Neuronal stem cell (in vitro differentiated cells): ENCODE measurements at regions not wholly inside any gene's neighbourhood (a gene's known extent, or its start where the extent isn't known, plus 50 kb on each side); places are given as distances from the start of the nearest gene placed in this dataset.

Experiments
- DNase-seq: peaks from one replicate; pipeline ENCODE4 v3.0.0-alpha.2; 2013; ENCODE audit warnings: low spot score
- H2AFZ ChIP-seq: one replicate; pipeline ENCODE4 v1.6.1; 2013; ENCODE audit warnings: mild to moderate bottlenecking, low read length, inconsistent platforms
- H2AK5ac ChIP-seq: 2 replicates; pipeline ENCODE4 v1.6.1; 2013; ENCODE audit warnings: low read depth, mild to moderate bottlenecking, inconsistent platforms, low read length, moderate library complexity, mixed read lengths
- H2BK120ac ChIP-seq: 2 replicates; pipeline ENCODE4 v1.6.1; 2013; ENCODE audit warnings: low read depth, mild to moderate bottlenecking, inconsistent platforms, low read length, moderate library complexity, mixed read lengths
- H2BK12ac ChIP-seq: one replicate; pipeline ENCODE4 v1.6.1; 2013; ENCODE audit warnings: low read length, inconsistent platforms
- H2BK15ac ChIP-seq: 2 replicates; pipeline ENCODE4 v1.6.1; 2013; ENCODE audit warnings: mild to moderate bottlenecking, low read length, inconsistent platforms, mixed read lengths
- H2BK5ac ChIP-seq: one replicate; pipeline ENCODE4 v1.6.1; 2013; ENCODE audit warnings: inconsistent platforms, mild to moderate bottlenecking, low read length, moderate library complexity
- H3K14ac ChIP-seq: one replicate; pipeline ENCODE4 v1.6.1; 2013; ENCODE audit warnings: low read length, inconsistent platforms
- H3K18ac ChIP-seq: 2 replicates; pipeline ENCODE4 v1.6.1; 2013; ENCODE audit warnings: low read length, inconsistent platforms
- H3K23ac ChIP-seq: 2 replicates; pipeline ENCODE4 v1.6.1; 2013; ENCODE audit warnings: low read depth, mild to moderate bottlenecking, mixed read lengths, low read length, inconsistent platforms; ENCODE audit not compliant: poor library complexity
- H3K27ac ChIP-seq: replicated peaks from 3 replicates; pipeline ENCODE4 v1.5.1; 2013; ENCODE audit warnings: low read length, inconsistent platforms
- H3K27me3 ChIP-seq, 3 experiments: 2 replicates each; pipeline ENCODE4 v1.6.1; 2013; ENCODE audit warnings: low read length in 3 of 3, mild to moderate bottlenecking in 2 of 3, inconsistent platforms in 1 of 3, low read depth in 1 of 3, mixed read lengths in 1 of 3, moderate library complexity in 1 of 3; ENCODE audit not compliant: control insufficient read depth in 3 of 3, insufficient read depth in 3 of 3
- H3K36me3 ChIP-seq, 2 donors: replicated peaks in 1 of 2; 2 replicates each; pipeline ENCODE4 v1.6.1; 2013; ENCODE audit warnings: low read length in 2 of 2; ENCODE audit not compliant: control insufficient read depth in 2 of 2, insufficient read depth in 2 of 2
- H3K4ac ChIP-seq: 2 replicates; pipeline ENCODE4 v1.6.1; 2013; ENCODE audit warnings: inconsistent platforms, mild to moderate bottlenecking, low read length, moderate library complexity
- H3K4me1 ChIP-seq, 2 donors: 1 replicate in 1 of 2; 2 replicates in 1 of 2; pipeline ENCODE4 v1.6.1; 2013; ENCODE audit warnings: low read length in 2 of 2, low read depth in 1 of 2; ENCODE audit not compliant: control insufficient read depth in 2 of 2, insufficient read depth in 1 of 2
- H3K4me2 ChIP-seq: one replicate; pipeline ENCODE4 v1.6.1; 2013; ENCODE audit warnings: mild to moderate bottlenecking, low read length, inconsistent platforms; ENCODE audit not compliant: insufficient read depth, poor library complexity, severe bottlenecking
- H3K4me3 ChIP-seq, 2 donors: 2 replicates each; pipeline ENCODE4 v1.5.1; 2013; ENCODE audit warnings: low read length in 2 of 2, mild to moderate bottlenecking in 2 of 2, inconsistent platforms in 1 of 2, moderate library complexity in 1 of 2
- H3K79me1 ChIP-seq: one replicate; pipeline ENCODE4 v1.6.1; 2013; ENCODE audit warnings: low read depth, mild to moderate bottlenecking, inconsistent platforms, low read length, moderate library complexity
- H3K9ac ChIP-seq: one replicate; pipeline ENCODE4 v1.6.1; 2013; ENCODE audit warnings: mild to moderate bottlenecking, low read depth, low read length, inconsistent platforms; ENCODE audit not compliant: poor library complexity
- H3K9me3 ChIP-seq, 2 donors: replicated peaks in 1 of 2; 2 replicates each; pipeline versions ENCODE3 to v1.6.1; 2013; ENCODE audit warnings: low read length in 2 of 2, mild to moderate bottlenecking in 2 of 2, inconsistent platforms in 1 of 2, low read depth in 1 of 2, mixed read lengths in 1 of 2, moderate library complexity in 1 of 2; ENCODE audit not compliant: control insufficient read depth in 2 of 2, insufficient read depth in 1 of 2
- H4K8ac ChIP-seq: one replicate; pipeline ENCODE4 v1.6.1; 2013; ENCODE audit warnings: low read depth, mild to moderate bottlenecking, inconsistent platforms, low read length, moderate library complexity
- H4K91ac ChIP-seq: one replicate; pipeline ENCODE4 v1.6.1; 2013; ENCODE audit warnings: low read length, low read depth, mild to moderate bottlenecking, inconsistent platforms; ENCODE audit not compliant: poor library complexity
- WGBS, 2 donors: extraction: QIAGEN DNeasy Blood & Tissue Kit; methylation state at CpG; one replicate each; pipeline ENCODE4 v1.1.7; 2013; ENCODE audit warnings: missing lambda C conversion rate in 2 of 2, mixed read lengths in 1 of 2; ENCODE audit not compliant: insufficient read length in 2 of 2, insufficient replicate concordance in 1 of 2; ENCODE audit errors: extremely low coverage in 2 of 2; 5-methylcytosine and 5-hydroxymethylcytosine counted together

DNA sequence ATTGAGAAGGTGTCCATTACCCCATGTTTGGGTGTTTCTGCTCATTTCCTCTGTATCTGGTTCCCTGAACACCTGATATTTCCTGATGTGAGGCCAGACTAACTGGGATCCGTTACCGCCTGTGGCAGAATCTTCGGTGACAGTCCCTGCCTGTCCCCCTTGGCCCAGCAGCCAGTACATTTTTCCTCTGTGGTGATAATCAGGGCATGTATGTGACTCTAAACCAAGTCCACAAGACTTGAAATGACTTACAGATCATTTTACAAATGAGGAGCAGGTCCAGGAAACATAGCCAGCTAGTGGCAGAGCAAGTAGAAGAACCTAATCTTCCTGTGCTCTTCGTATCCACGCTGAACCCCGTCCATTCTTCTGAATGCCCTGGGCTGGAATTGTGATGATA, 143.5 kb upstream of the IPO9 start:
- Histone ChIP-seq H3K18ac (no peak overlapping the region), H3K27ac (no peak overlapping the region), H3K4ac (no peak overlapping the region), H3K36me3 (no peaks in the 10 kb centered on the region), H3K23ac (no peak overlapping the region), H2AK5ac (no peak overlapping the region), H2BK12ac (no peak overlapping the region), H3K9me3 (no peaks in the 10 kb centered on the region), H3K79me1 (no peaks in the 10 kb centered on the region), H4K91ac (no peak overlapping the region), H3K4me1 (peaks cover 11 to 15% of the 10 kb centered on the region in 2 donors), H3K9ac (no peak overlapping the region), H2BK15ac (no peak overlapping the region), H3K27me3 (no peaks in the 10 kb centered on the region), H3K14ac (no peak overlapping the region), H2BK120ac (no peak overlapping the region), H3K4me2 (no peak overlapping the region), H2BK5ac (no peak overlapping the region), H2AFZ (no peak overlapping the region), H3K4me3 (no peak overlapping the region), H4K8ac (no peak overlapping the region)
- no CpG with 5 or more reads among the region's 6 CpGs for WGBS, 2 donors
- no peak for DNase-seq

DNA sequence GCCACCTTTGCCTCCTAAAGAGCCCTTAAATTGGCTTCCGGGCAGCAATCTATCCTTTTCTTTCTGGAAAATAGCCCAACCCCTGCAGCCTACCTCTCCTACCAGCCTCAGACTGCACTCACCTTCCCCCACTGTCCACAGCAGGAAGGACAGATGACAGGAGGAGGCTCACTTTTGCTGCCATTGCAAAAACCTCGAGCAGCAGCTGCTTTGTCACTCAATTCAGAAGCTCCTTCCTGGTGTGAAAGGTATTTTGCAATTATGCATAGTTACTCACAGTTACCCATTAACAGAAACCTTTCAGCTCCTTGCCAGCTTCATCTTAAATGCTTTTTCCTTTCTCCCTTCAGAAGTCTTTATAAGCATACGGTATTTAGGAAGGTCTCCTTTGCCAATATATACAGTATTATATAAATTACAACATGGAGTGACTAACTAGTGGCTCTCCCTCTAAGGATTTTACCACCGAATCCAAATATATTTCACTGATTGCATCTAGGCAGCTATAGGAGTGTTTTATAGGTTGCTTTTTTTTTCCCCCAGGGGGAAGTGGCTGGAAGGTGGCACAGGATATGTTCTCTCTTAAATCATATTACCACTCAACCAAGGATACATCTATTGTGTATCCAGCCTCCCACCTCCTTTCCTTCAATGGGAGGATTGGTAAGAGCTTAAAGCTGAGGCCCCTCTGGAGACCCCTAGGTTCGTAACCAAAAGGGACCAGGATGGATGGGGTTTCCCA, 142.1 kb upstream of the IPO9 start:
- H4K91ac ChIP-seq: no peak overlapping the region
- H2BK15ac ChIP-seq: no peak overlapping the region
- no peak overlapping the region for H3K27ac ChIP-seq
- no peak overlapping the region for H3K9ac ChIP-seq
- no peak overlapping the region for H3K14ac ChIP-seq
- no peaks in the 10 kb centered on the region for H3K36me3 ChIP-seq
- no CpG with 5 or more reads among the region's 5 CpGs for WGBS, 2 donors
- no peak overlapping the region for H2BK12ac ChIP-seq
- no peak overlapping the region for H2AFZ ChIP-seq
- H3K4me1 ChIP-seq: peaks cover 11 to 12% of the 10 kb centered on the region in 2 donors
- H3K18ac ChIP-seq: no peak overlapping the region
- H4K8ac ChIP-seq: no peak overlapping the region
- H2AK5ac ChIP-seq: no peak overlapping the region
- H3K27me3 ChIP-seq: no peaks in the 10 kb centered on the region
- no peak overlapping the region for H2BK5ac ChIP-seq
- DNase-seq: no peak
- H3K4me3 ChIP-seq: no peak overlapping the region
- no peak overlapping the region for H3K4me2 ChIP-seq
- H3K9me3 ChIP-seq: no peaks in the 10 kb centered on the region
- no peak overlapping the region for H3K4ac ChIP-seq
- H3K23ac ChIP-seq: no peak overlapping the region
- H3K79me1 ChIP-seq: no peaks in the 10 kb centered on the region
- no peak overlapping the region for H2BK120ac ChIP-seq

DNA sequence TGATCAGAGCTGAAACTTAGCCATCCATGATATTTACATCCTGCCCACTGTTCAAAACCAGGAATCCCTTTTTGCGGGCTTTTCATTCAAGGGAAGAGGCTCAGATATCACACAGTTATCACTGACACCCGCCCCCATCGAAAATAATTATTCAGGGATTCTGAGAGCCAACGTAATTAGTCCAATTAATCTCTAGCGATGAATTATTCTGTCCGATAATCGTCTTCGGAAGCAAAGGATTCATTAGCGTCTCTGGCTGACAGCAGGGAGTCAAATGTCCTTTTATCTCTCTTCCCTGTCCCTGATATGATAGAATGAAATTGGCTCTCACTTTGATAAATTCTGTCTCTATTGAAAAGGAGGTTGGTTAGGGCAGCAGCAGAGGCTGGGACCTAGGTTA, 140.4 kb upstream of the IPO9 start:
- no peaks in the 10 kb centered on the region for H3K27me3 ChIP-seq
- H3K4ac ChIP-seq: no peak overlapping the region
- no peak overlapping the region for H2BK120ac ChIP-seq

DNA sequence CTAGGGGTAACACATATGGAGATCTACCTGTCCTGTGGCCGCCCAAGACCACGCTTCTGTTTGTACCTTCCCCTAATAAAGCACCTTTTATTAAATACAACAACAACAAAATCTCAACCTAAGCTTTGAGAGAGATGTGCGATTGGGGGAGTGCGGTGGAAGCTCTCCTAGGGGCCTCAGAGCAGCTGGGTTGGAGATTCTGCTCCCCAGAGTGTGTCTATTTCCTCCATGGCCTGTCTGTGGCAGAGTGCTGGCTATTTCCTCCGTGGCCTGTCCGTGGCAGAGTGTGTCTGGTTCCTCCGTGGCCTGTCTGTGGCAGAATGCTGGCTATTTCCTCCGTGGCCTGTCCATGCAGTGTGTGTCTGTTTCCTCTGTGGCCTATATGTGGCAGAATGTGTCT, 139.3 kb upstream of the IPO9 start:
- Histone ChIP-seq H2BK12ac (no peak overlapping the region), H3K27me3 (no peaks in the 10 kb centered on the region), H3K14ac (no peak overlapping the region), H3K23ac (no peak overlapping the region), H3K9ac (no peak overlapping the region), H4K8ac (no peak overlapping the region), H4K91ac (no peak overlapping the region), H3K36me3 (no peaks in the 10 kb centered on the region), H2BK120ac (no peak overlapping the region), H3K4me1 (peaks cover 28 to 32% of the 10 kb centered on the region in 2 donors), H2AK5ac (no peak overlapping the region), H3K9me3 (no peaks in the 10 kb centered on the region), H3K18ac (no peak overlapping the region), H3K79me1 (no peaks in the 10 kb centered on the region), H3K27ac (no peak overlapping the region), H2BK5ac (no peak overlapping the region), H3K4me3 (no peak overlapping the region), H3K4ac (no peak overlapping the region), H3K4me2 (no peak overlapping the region), H2AFZ (no peak overlapping the region), H2BK15ac (no peak overlapping the region)
- no CpG with 5 or more reads among the region's 8 CpGs for whole genome bisulfite sequencing, 2 donors
- DNase-seq: no peak

More for the DNA sequence above, 140.4 kb upstream of the IPO9 start:
- no peak overlapping the region for H3K4me2 ChIP-seq
- H3K36me3 ChIP-seq: no peaks in the 10 kb centered on the region
- H3K4me3 ChIP-seq: no peak overlapping the region
- no peak overlapping the region for H4K91ac ChIP-seq
- H3K14ac ChIP-seq: no peak overlapping the region
- H2AK5ac ChIP-seq: no peak overlapping the region
- WGBS, 2 donors: no CpG with 5 or more reads among the region's 9 CpGs
- H3K18ac ChIP-seq: no peak overlapping the region
- no peak overlapping the region for H2AFZ ChIP-seq
- H3K79me1 ChIP-seq: no peaks in the 10 kb centered on the region
- H2BK15ac ChIP-seq: no peak overlapping the region
- peaks cover 16 to 21% of the 10 kb centered on the region in 2 donors for H3K4me1 ChIP-seq
- DNase-seq: no peak
- no peak overlapping the region for H4K8ac ChIP-seq
- H3K9me3 ChIP-seq: no peaks in the 10 kb centered on the region
- no peak overlapping the region for H2BK12ac ChIP-seq
- no peak overlapping the region for H3K23ac ChIP-seq
- no peak overlapping the region for H3K27ac ChIP-seq
- H2BK5ac ChIP-seq: no peak overlapping the region
- H3K9ac ChIP-seq: no peak overlapping the region
